Right cardiac atrium (tissue), 5 donors: ENCODE measurements at regions not wholly inside any gene's neighbourhood (a gene's known extent, or its start where the extent isn't known, plus 50 kb on each side); places are given as distances from the start of the nearest gene placed in this dataset.

Experiments used
- ATAC-seq, 2 donors: fragments of 200-7000 bp; cut with Tn5 transposase; one replicate each; pipeline versions ENCODE4 v1.8.0 to v1.9.1; 2020; ENCODE audit warnings: moderate library complexity in 2 of 2, mild to moderate bottlenecking in 1 of 2
- DNase-seq, 3 donors: peaks; one replicate each; pipeline ENCODE4 v3.0.0-alpha.2; 2020
- H3K27ac ChIP-seq: one replicate; pipeline ENCODE4 v1.5.1; 2013; ENCODE audit warnings: mild to moderate bottlenecking, low read length, control low read depth, moderate library complexity
- H3K27me3 ChIP-seq: one replicate; pipeline ENCODE4 v1.6.1; 2013; ENCODE audit not compliant: control insufficient read depth, insufficient read depth
- H3K4me1 ChIP-seq: one replicate; pipeline ENCODE4 v1.6.1; 2013; ENCODE audit warnings: low read length; ENCODE audit not compliant: control insufficient read depth, insufficient read depth
- H3K4me3 ChIP-seq: one replicate; pipeline ENCODE4 v1.5.1; 2013; ENCODE audit warnings: low read length, control low read depth
- H3K9me3 ChIP-seq: one replicate; pipeline ENCODE4 v1.6.1; 2013; ENCODE audit warnings: low read length; ENCODE audit not compliant: control insufficient read depth
- WGBS: extraction: QIAGEN DNeasy Blood & Tissue Kit; methylation state at CpG from one replicate; pipeline ENCODE4 v1.1.7; 2013; 5-methylcytosine and 5-hydroxymethylcytosine counted together
- intact Hi-C, 4 donors: fragments of 100-400 bp; cut with DNase I; formaldehyde crosslinking; loops; one replicate each; pipeline versions ENCODE4 v1.11.0 to v1.14.0; 2022 to 2023
- donor health status: healthy with polysubstance abuse.
- donor health status: DM: no; HTN: yes; CAD: no.
- donor health status: DM: no; HTN: no; CAD: no.
- donor health status: DM: no; HTN: yes; CAD: no; lungs with severe emphysema.
- donor health status: DM: yes; HTN: yes; CAD: no.

DNA sequence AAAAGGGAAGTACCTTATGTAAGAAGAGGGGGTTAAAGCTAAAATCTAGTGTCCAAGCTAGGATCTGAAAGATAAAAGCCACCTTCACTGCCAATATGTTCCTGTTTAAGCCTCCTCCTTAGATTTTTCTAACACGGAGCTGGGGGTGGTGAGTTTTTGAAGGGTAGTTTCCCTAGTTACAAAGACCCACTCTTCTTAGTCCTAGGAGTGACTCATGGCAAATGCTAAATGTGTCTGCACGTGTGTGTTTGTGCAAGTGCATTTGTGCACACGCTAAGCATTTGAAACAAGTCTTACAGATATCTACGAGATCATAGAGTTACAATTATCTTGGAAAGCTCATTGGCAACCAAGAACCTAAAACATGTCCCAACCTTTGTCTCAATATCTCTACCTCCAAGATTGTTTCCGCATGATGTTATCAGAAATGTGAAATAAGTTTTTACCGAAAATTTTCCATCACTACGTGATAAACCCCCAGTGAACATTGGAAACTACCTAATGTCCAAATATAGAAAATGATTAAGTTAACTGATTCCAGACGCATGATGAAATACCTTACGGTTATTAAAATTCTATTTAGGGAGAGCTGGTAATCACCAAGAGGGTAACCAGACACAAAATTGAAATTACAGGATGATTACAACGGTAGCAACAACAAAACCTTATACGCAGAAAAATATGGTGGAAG, 78.0 kb upstream of the HRH2 start:
- no peak for ATAC-seq
- intact Hi-C loops = no loop called here
- no peaks in the 10 kb centered on the region for H3K4me1 ChIP-seq
- H3K27me3 ChIP-seq = no peaks in the 10 kb centered on the region
- 65% methylated on average over 11 of the region's 11 CpGs for WGBS
- H3K9me3 ChIP-seq = no peaks in the 10 kb centered on the region
- no peak overlapping the region for H3K27ac ChIP-seq
- no peak for DNase-seq
- no peak overlapping the region for H3K4me3 ChIP-seq

DNA sequence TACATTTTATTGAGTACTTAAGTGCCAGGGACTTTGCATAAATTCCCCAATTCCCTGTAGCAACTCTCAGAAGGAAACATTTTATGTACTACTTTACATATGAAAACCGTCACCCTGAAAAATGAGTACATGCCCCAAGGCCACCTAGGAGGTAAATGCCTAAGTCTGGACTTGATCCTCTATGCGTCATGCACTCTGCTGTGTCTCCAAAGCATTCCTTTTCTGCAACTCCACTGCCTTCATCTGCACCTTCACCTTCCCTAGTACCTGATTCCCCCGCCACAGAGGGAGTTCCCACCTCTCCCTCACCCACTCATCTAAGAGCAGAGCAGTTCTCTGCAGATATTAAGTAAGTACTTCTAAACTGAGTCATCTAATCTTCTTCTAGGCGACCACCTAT, 75.2 kb upstream of the HRH2 start:
- no peak for ATAC-seq
- 84% methylated on average over 4 of the region's 4 CpGs for WGBS

DNA sequence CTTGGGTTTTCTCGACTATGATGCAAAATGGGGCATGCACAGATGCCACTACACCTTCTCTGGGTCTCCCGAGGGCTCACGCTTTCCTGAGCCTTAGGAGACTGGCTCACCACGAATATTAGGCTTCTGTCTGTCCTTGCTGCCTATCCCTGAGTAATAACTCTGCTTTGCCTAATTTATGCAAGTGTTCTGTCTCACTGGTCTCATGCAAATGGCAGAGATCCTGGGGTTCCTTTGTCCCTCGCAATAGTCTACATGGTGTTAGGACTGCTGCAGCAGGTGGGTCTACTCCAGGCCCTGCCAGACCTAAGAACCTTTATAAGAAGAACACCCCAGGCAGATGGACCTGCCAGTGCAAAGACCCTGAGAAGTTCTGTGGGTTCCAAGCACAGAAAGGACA, 72.3 kb upstream of the HRH2 start:
- no peak for ATAC-seq
- 75% methylated on average over 5 of the region's 5 CpGs for WGBS
- Histone ChIP-seq H3K27me3 (no peaks in the 10 kb centered on the region), H3K27ac (no peak overlapping the region), H3K4me1 (no peaks in the 10 kb centered on the region), H3K9me3 (no peaks in the 10 kb centered on the region), H3K4me3 (no peak overlapping the region)
- intact Hi-C loops = no loop called here
- no peak for DNase-seq

More for the DNA sequence above, 75.2 kb upstream of the HRH2 start:
- H3K27ac ChIP-seq = no peak overlapping the region
- intact Hi-C loops = no loop called here
- no peaks in the 10 kb centered on the region for H3K27me3 ChIP-seq
- no peaks in the 10 kb centered on the region for H3K9me3 ChIP-seq
- H3K4me1 ChIP-seq = no peaks in the 10 kb centered on the region
- H3K4me3 ChIP-seq = no peak overlapping the region
- DNase-seq = no peak

DNA sequence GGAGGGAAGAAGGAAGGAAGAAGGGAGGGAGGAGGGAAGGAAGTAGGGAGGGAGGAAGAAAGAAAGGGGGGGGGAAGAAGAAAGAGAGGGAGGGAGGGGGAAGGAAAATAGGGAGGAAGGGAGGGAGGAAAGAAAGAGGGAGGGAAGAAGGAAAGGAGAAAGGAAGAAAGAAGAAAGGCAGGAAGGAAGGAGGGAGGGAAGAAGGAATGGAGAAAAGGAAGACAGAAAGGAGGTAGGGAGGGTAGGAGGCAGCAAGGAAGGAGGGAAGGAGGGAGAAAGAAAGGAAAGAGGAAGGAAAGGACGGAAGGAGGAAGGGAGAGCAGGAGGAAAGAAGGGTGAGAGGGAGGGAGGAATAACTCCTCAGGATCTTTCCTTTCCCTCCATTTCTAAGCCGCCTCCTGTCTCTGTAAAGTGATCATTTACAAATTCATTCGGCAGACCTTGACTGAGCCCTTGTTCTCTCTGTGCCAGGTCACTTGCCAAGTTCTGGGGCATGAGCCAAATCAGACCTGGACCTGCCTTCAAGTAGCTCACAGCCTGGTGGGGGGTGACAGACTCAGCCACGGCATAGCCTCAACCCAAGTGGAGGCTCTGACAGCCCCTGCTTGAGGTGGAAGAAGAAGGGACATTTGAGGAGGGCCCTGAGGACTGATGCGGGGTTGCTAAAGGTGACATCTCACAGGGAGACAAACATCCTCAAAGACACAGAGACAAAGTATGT, 69.0 kb upstream of the HRH2 start:
- H3K27me3 ChIP-seq = no peaks in the 10 kb centered on the region
- no peaks in the 10 kb centered on the region for H3K9me3 ChIP-seq
- H3K27ac ChIP-seq = no peak overlapping the region
- no peak overlapping the region for H3K4me3 ChIP-seq
- H3K4me1 ChIP-seq = no peaks in the 10 kb centered on the region
- WGBS = 74% methylated on average over 5 of the region's 5 CpGs
- intact Hi-C loops = no loop called here
- DNase-seq (no peak), ATAC-seq (peak; percentile 17 to 45)

DNA sequence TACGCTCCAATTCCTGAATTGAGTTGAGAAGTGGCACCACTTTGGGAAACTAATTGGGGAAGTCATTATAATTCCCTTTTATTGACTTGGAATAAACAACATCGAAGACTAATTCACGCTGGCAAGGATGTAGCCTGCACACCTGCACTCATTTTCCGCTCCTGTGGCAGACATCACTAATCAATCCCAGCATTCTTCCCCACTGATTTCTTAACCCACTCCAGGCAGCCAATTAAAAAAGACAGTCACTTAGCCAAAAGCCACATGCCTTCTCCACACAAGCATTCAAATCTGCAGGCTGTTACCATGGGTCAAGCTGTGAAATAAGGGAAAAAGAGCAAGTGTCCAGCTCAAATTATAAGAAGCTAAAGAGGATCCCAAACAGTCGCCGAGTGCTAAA, 68.2 kb upstream of the HRH2 start:
- ATAC-seq (no peak), DNase-seq (no peak)
- Histone ChIP-seq H3K27ac (no peak overlapping the region), H3K27me3 (no peaks in the 10 kb centered on the region), H3K4me1 (no peaks in the 10 kb centered on the region), H3K4me3 (no peak overlapping the region), H3K9me3 (no peaks in the 10 kb centered on the region)
- WGBS = 92% methylated on average over 6 of the region's 6 CpGs
- intact Hi-C loops = no loop called here

DNA sequence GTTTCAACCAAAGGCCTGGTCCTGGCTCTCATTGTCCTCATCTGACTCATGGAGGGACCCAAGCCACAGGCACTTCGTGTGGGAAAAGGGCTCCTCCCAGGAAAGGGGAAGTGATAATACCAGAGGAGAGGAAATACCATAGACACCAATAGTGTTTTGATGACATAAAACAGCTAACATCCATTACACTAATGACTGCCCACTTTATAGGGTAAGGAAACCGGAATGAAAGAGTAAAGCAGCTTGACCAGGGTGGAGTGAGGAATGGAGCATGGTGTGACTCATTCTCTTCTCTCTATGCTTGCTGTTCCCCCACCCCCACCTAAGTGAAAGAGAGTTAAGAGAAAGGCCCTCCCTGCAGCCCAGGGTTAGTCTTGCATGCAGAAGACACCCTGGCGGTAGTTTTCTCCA, 67.4 kb upstream of the HRH2 start:
- no peaks in the 10 kb centered on the region for H3K4me1 ChIP-seq
- WGBS = 38% methylated on average over 3 of the region's 3 CpGs
- ATAC-seq (peak; percentile 46 to 87), DNase-seq (no peak)
- no peak overlapping the region for H3K4me3 ChIP-seq
- H3K9me3 ChIP-seq = no peaks in the 10 kb centered on the region
- no peak overlapping the region for H3K27ac ChIP-seq
- H3K27me3 ChIP-seq = no peaks in the 10 kb centered on the region
- intact Hi-C loops = no loop called here

DNA sequence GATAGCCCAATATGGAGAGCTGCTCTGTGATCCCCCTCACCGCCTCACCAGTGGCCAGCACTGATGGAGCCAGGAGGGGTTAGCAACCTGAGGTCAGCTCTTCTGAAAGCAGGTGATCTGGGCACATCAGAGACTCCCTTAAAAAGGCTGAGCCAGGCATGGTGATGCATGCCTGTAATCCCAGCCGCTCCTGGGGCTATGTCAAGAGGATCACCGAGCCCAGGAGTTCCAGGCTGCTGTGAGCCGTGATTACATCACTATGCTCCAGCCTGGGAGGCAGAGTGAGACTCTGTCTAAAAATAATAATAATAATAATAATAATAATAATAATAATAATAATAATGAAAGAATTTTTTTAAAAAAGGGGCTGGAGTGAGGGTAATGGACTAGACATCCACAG, 66.6 kb upstream of the HRH2 start:
- H3K4me3 ChIP-seq = no peak overlapping the region
- intact Hi-C loops = no loop called here
- DNase-seq (no peak), ATAC-seq (no peak)
- H3K27me3 ChIP-seq = no peaks in the 10 kb centered on the region
- 91% methylated on average over 4 of the region's 4 CpGs for WGBS
- H3K9me3 ChIP-seq = no peaks in the 10 kb centered on the region
- H3K27ac ChIP-seq = no peak overlapping the region
- no peaks in the 10 kb centered on the region for H3K4me1 ChIP-seq

DNA sequence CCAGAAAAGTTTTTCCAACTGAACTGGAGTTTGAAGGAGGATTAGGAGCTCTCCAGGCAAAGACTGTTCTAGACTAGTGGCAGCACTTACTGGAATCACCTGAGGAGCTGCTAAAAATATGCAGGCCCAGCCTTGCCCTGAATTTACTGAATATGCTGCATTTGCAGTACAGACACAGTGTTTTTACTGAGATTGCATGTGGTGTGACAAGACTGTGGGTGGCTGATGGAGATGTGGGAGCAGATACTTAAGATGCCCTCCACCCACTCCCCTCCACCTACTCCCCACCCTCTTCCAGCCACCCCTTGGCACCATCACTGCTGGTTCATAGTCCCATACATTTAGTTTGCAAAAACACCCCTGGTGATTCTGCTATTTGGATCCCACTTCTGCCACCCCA, 64.1 kb upstream of the HRH2 start:
- no peaks in the 10 kb centered on the region for H3K9me3 ChIP-seq
- intact Hi-C loops = no loop called here
- no peak overlapping the region for H3K4me3 ChIP-seq
- DNase-seq (no peak), ATAC-seq (no peak)
- H3K27me3 ChIP-seq = no peaks in the 10 kb centered on the region
- no peak overlapping the region for H3K27ac ChIP-seq
- H3K4me1 ChIP-seq = no peaks in the 10 kb centered on the region

DNA sequence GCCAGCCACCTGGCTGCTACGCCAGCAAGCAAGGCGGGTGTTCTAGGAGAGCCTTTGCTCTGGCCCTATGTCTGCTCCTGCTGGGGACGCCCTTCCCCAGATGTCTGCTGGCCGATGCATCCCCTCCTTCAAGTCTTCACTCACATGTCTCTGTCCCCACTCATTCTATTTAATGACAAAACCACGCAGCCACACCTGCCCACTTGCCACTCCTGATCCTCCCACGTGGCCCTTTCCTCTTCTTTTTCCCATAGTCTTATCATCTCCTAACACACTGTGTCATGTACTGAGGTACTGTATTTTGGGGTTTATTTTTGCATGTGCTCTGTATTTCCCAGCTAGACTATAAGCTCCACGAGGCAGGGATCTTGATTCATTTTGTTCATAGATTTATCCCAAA, 62.0 kb upstream of the HRH2 start:
- intact Hi-C loops = no loop called here
- no peak for DNase-seq
- H3K4me1 ChIP-seq = no peaks in the 10 kb centered on the region
- ATAC-seq = no peak
- H3K27ac ChIP-seq = no peak overlapping the region
- H3K27me3 ChIP-seq = no peaks in the 10 kb centered on the region
- H3K4me3 ChIP-seq = no peak overlapping the region
- 87% methylated on average over 7 of the region's 7 CpGs for WGBS
- no peaks in the 10 kb centered on the region for H3K9me3 ChIP-seq

DNA sequence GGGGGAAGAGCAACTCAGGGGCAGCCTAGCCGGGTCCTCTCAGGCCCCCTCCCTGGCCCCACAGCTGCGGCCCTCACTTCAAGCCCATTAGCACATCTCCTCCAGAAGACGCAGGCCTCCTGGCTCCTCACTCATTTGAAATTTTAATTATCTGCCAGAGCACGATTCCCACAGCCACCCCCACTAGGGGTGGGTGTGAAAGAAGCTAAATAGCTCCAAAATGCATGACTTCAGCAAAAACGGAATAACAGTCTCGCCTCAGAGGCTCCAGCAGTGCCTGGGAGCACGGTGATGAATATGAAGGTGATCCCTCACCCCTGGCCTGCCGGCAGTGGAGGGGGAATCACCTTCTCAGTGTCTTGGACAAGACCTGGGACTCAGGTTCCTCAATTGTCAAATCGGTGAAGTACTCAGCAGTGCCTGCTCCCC, 61.1 kb upstream of the HRH2 start:
- 41% methylated on average over 9 of the region's 9 CpGs for WGBS

DNA sequence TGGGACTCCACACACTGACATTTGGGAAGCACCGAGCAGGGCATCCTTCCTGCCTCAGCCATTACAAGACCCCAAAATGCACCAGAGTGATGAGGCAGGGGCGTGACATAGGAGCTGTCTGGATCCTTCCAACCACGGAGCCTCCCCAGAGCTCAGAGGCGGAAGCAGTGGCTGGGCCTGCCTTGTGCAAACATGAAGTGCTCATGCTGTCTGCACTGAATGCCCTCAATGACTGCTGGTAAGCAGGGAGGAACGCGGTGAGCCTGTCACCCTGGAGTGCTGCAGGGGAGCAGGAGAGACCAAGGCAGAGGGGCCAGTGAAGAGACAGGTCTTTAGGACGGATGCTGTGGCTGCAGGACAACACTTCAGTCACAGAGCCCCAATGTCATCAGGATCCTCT, 60.2 kb upstream of the HRH2 start:
- intact Hi-C loops = no loop called here
- H3K27me3 ChIP-seq = no peaks in the 10 kb centered on the region
- peak overlapping the region; percentile 5 for H3K27ac ChIP-seq
- DNase-seq = no peak
- ATAC-seq = peak; percentile 46 to 53
- H3K9me3 ChIP-seq = no peaks in the 10 kb centered on the region
- no peaks in the 10 kb centered on the region for H3K4me1 ChIP-seq
- H3K4me3 ChIP-seq = no peak overlapping the region
- WGBS = 62% methylated on average over 7 of the region's 7 CpGs

More for the DNA sequence above, 61.1 kb upstream of the HRH2 start:
- DNase-seq = no peak
- intact Hi-C loops = no loop called here
- Histone ChIP-seq H3K4me3 (no peak overlapping the region), H3K4me1 (no peaks in the 10 kb centered on the region), H3K27ac (no peak overlapping the region), H3K27me3 (no peaks in the 10 kb centered on the region), H3K9me3 (no peaks in the 10 kb centered on the region)
- ATAC-seq = no peak
